GM21515 (cell line): ENCODE measurements at regions not wholly inside any gene's neighbourhood (a gene's known extent, or its start where the extent isn't known, plus 50 kb on each side); places are given as distances from the start of the nearest gene placed in this dataset.
"Not testable (repeated sequence)": the region's sequence is repeated elsewhere in the genome, so short reads cannot be mapped to it uniquely, and the experiment has no call there.

ENCODE experiments used
- ATAC-seq: cut with Tn5 transposase; IDR thresholded peaks from one replicate; pipeline ENCODE4 v1.9.1; 2021; ENCODE audit not compliant: unreplicated experiment

- ATAC-seq: no peak
These were observed 515.6 kb upstream of the ZP4 start for GRCh38 chr1:238406098-238406860.

- no peak for ATAC-seq
These were observed 514.2 kb upstream of the ZP4 start for GRCh38 chr1:238404921-238405320.

DNA sequence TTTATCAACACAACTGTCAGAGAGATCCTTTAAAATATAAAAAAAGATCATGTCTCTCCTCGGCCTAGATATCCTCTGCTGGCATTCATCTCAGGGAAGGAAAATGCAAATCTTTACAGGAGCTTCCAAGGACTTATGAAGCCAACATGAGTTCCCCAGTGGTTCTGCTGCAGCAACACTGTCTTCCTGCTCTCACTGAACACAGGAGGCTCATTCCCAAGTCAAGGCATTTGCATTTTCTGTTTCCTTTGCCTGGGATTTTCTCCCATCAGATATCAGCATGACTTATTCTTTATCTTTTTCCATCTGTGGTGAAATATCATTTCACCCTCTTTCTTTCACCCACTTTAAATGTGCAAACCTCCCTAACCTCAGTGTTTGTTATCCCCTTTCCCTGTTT lies 513.8 kb upstream of the ZP4 start:
- ATAC-seq: no peak

DNA sequence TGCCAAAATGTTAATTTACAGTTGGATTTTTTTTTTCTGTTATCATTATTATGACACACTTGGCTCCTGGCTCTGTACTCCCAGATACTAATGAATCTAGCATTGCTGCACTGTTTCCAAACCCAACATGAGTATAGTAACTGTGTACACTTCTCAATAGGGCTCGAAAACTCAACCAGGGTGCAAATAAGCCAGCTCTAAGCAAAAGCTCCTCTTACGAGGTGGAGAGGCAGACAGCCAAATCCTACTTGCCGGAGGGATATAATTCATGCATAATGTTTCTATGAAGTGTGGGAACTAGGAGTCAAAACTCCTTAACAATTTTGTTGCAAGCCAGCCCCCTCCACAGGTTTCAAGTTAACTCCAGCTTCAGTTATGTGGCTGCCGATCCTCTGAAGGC lies 510.4 kb upstream of the ZP4 start:
- no peak for ATAC-seq

- ATAC-seq: no peak
These were observed 508.8 kb upstream of the ZP4 start for GRCh38 chr1:238399558-238399957.

DNA sequence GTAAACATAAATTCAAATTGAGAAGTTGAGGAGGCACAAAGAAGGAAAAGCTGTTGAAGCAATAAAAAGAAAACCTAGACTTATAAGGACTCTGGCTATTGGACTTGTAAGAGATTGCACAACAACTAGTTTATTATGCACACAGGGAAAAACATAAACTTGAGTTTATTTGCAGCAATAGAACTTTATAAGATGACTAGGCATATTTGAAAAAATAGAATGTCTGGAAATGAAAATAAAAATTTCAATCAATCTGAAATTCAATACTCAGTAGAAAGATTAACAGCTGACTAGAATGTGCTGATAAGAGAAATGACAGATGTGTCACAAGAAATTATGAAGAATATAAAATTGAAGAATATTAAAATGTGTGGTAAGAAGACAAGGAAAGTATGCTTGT lies 505.4 kb upstream of the ZP4 start:
- no peak for ATAC-seq

- ATAC-seq: no peak
These were observed 493.7 kb upstream of the ZP4 start for GRCh38 chr1:238384381-238384780.

DNA sequence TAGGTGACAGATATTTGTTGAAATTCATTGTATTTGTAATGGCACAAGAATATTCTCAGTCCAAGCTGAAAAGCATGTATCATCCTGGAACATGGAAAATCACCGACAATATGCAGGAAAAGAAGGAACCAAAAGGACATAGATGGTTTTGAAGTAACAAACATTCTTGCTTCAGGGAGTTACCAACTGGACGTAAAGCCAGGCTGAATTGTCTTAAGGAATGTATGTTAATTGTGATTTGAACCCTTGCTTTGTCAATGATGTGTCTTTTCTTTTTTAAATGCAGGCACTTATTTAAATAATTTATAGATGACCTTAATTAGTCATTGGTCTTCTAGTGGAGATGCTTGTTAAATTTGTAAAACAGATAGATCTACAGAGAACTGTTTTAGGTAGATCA lies 489.4 kb upstream of the ZP4 start:
- no peak for ATAC-seq

DNA sequence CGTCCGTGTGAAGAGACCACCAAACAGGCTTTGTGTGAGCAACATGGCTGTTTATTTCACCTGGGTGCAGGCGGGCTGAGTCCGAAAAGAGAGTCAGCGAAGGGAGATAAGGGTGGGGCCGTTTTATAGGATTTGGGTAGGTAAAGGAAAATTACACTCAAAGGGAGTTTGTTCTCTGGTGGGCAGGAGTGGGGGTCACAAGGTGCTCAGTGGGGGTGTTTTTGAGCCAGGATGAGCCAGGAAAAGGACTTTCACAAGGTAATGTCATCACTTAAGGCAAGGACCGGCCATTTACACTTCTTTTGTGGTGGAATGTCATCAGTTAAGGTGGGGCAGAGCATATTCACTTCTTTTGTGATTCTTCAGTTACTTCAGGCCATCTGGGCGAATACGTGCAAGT lies 488.7 kb upstream of the ZP4 start:
- ATAC-seq: not testable (repeated sequence)

GRCh38 chr1:238377280-238377919 lies 486.7 kb upstream of the ZP4 start:
- ATAC-seq: no peak

DNA sequence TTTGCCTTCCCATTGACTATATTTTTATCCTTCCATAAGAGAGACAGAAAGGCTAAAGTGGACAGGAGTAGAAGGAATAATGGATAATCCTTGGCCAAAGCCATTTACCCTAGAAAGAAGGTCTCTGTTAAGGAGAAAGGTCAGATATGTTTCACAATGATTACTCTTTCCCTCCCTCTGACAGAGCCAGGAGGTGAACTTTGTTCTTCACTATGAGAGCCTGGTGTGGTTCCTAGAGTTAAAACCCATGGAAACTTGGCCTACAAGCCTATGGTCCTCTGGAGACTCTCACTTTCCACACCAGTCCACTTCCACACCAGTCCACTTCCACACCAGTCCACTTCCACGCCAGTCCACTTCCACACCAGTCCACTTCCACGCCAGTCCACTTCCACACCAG lies 479.9 kb upstream of the ZP4 start:
- no peak for ATAC-seq

DNA sequence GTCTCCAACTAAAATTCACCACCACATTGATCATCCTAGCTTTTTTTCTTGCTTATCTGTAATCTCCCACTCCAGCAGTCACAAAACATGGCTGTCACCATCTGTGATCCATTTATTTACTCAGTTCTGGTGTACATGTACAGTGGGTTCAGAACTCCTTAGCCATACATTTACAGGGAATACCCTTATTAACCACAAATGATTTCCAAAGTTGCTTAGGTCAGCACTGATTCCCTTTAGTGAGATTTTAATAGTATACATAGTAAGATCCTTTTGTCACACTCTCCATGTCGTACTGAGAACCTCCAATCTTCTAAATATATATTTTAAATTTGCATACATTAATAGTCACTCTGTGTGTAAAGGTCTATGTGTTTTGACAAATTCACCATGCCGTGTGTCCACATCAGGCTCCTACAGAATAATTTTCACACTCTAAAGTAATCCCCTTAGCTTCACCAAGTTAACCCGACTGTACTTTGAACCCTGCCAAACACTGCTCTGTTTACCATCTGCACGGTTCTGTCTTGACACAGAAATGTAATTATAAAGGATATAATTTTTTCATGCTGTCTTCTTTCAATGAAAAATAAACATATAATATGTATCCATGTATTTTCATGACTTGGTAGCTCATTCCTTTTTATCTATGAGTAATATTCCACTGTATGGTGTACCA lies 473.6 kb upstream of the ZP4 start:
- no peak for ATAC-seq

DNA sequence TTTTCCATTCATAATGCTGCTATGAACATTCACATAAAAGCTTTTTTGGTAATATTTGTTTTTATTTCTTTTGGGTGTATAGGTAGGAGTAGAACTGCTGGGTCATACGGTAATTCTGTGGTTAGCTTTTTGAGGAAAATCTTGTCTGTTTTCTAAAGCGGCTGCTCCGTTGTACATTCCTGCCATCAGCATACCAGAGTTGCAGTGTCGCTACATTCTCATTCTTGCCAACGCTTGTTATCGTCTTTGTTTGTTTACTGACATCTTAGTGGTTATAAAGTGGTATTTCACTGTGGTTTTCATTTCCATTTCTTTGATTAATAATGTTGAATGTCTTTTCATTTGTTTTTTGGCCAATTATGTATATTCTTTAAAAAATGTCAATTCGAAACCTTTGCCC lies 469.8 kb upstream of the ZP4 start:
- ATAC-seq: no peak

- no peak for ATAC-seq
These were observed 459.7 kb upstream of the ZP4 start for GRCh38 chr1:238350471-238350870.

- ATAC-seq: no peak
These were observed 455.6 kb upstream of the ZP4 start for GRCh38 chr1:238346340-238346739.

- no peak for ATAC-seq
These were observed 455.1 kb upstream of the ZP4 start for GRCh38 chr1:238345837-238346236.

- no peak for ATAC-seq
These were observed 453.1 kb upstream of the ZP4 start for GRCh38 chr1:238343852-238344251.

- ATAC-seq: no peak
These were observed 450.7 kb upstream of the ZP4 start for GRCh38 chr1:238341395-238341794.

DNA sequence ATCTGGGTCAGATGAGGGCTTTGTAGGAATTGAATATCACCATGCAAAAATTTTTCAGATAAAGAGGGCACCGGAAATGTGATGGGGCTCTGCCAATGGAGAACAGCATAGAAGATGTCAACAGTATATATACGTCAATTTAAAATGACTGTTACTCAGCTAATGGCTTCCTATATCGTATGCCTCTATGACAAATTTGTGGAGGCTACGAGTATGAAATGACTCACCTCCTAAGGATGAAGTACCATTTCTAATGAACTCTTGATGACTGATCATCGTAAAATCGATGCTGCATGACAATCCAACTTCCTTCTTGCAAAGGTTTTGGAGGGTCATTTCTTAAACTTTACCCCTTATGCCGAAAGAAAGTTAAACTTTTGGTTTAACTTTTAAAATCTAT lies 450.3 kb upstream of the ZP4 start:
- ATAC-seq: no peak

- no peak for ATAC-seq
These were observed 445.8 kb upstream of the ZP4 start for GRCh38 chr1:238336531-238336930.

GRCh38 chr1:238334170-238334569 lies 443.4 kb upstream of the ZP4 start:
- ATAC-seq: no peak

GRCh38 chr1:238331557-238331956 lies 440.8 kb upstream of the ZP4 start:
- ATAC-seq: no peak
